SW480 (cell line): ENCODE measurements at regions not wholly inside any gene's neighbourhood (a gene's known extent, or its start where the extent isn't known, plus 50 kb on each side); places are given as distances from the start of the nearest gene placed in this dataset.
"Not testable (repeated sequence)": the region's sequence is repeated elsewhere in the genome, so short reads cannot be mapped to it uniquely, and the experiment has no call there.

Experiments
- DNase-seq: peaks from one replicate; pipeline ENCODE4 v3.0.0-alpha.2; 2016; ENCODE audit warnings: low spot score

GRCh38 chr12:105457026-105457425, 126.5 kb downstream of the C12orf75 start:
- no peak for DNase-seq

- DNase-seq = no peak
Observed at GRCh38 chr12:105459760-105460330, 129.4 kb downstream of the C12orf75 start.

- DNase-seq = no peak
Observed at GRCh38 chr12:105461271-105461943, 130.9 kb downstream of the C12orf75 start.

GRCh38 chr12:105461944-105462762, 131.7 kb downstream of the C12orf75 start:
- no peak for DNase-seq

- no peak for DNase-seq
Observed at GRCh38 chr12:105462831-105463230, 132.3 kb downstream of the C12orf75 start.

- DNase-seq = no peak
Observed at GRCh38 chr12:105464406-105464805, 133.9 kb downstream of the C12orf75 start.

GRCh38 chr12:105466231-105466900, 135.9 kb downstream of the C12orf75 start:
- DNase-seq = no peak

GRCh38 chr12:105466901-105467598, 136.6 kb downstream of the C12orf75 start:
- no peak for DNase-seq

- DNase-seq = no peak
Observed at GRCh38 chr12:105467710-105468366, 137.3 kb downstream of the C12orf75 start.

- no peak for DNase-seq
Observed at GRCh38 chr12:105468464-105468863, 138.0 kb downstream of the C12orf75 start.

GRCh38 chr12:105469211-105469610, 138.7 kb downstream of the C12orf75 start:
- no peak for DNase-seq

GRCh38 chr12:105469701-105470100, 139.2 kb downstream of the C12orf75 start:
- no peak for DNase-seq

- DNase-seq = no peak
Observed at GRCh38 chr12:105470102-105470501, 139.6 kb downstream of the C12orf75 start.

- no peak for DNase-seq
Observed at GRCh38 chr12:105470601-105471000, 140.1 kb downstream of the C12orf75 start.

GRCh38 chr12:105474672-105475071, 144.2 kb downstream of the C12orf75 start:
- no peak for DNase-seq

GRCh38 chr12:105476616-105477015, 146.1 kb downstream of the C12orf75 start:
- DNase-seq = no peak

- DNase-seq = no peak
Observed at GRCh38 chr12:105477873-105478272, 147.4 kb downstream of the C12orf75 start.

- DNase-seq = not testable (repeated sequence)
Observed at GRCh38 chr12:105478788-105479187, 148.3 kb downstream of the C12orf75 start.

GRCh38 chr12:105479710-105480109, 149.2 kb downstream of the C12orf75 start:
- DNase-seq = no peak

- DNase-seq = no peak
Observed at GRCh38 chr12:105480162-105480561, 149.7 kb downstream of the C12orf75 start.
